NCI-H2196 treated with DMSO at 0.1 percent for 48 hours (cell line): ENCODE measurements at regions not wholly inside any gene's neighbourhood (a gene's known extent, or its start where the extent isn't known, plus 50 kb on each side); places are given as distances from the start of the nearest gene placed in this dataset.

ENCODE experiments used
- DNase-seq: peaks from one replicate; lab custom pipeline; 2025; ENCODE audit not compliant: unreplicated experiment; lab: John Stamatoyannopoulos, UW

DNA sequence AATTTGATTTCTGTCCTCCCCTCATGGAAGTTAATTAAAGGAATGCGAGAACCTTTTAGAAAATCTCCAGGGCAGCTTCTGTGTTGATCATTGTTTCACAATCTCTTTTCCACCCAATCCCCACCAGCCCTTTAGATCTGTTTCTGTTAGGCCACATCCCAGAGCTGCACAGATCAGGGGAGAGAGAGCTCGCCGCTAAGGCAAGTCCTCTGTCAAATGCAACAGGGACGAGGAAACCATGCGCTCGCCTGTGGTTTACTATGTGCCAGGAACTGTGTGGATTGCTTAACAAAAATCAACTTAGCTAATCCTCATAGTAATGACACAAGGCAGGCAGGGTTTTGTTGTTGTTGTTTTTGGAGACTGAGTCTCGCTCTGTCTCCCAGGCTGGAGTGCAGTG, 115.4 kb downstream of the SALL1 start:
- no peak for DNase-seq

DNA sequence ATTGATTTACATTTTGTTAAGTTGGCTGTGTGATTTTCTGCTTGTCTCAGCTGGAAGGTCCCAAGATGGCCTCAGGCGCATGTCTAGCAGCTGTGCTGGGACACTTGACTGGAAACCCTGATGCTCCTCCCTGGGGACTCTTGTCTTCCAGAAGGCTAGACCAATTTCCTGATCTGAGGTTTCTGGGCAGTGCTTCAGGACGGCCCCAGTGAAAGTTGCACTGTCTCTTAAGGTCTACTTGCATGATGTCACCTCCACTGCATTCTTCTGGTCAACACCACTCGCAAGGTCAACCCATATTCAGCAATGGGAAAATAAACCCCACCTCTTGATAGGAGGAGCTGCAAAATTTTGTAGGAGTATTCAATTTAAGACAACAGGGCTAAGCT, 116.0 kb downstream of the SALL1 start:
- no peak for DNase-seq

DNA sequence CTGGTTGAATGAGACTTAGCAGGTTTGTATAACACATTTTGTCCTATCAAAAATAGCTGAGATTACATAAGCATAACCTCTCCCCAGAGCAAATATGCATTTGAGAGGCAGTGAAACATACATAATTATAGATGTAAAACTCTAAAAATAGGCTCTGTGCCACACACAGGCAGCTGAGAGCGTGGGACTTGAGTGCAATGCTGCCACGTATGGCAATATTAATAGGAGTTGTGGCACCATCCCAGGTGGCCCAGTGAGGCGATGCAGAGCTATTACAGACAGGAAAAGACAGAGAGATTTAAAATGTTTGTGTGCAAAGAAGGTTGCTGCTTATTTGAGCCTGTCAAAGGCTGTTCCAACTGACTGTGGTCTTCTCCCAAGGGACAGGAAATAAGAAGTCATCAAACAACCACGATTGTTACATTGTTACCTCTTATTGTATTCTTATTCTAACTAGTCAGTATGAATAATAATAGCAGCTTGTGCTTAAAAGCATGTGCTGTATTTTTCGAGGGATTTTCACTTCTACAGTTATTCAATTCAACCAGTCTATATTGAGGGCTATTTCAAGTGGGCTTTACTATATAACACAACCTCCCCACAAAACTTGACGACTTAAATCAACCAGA, 116.5 kb downstream of the SALL1 start:
- no peak for DNase-seq

DNA sequence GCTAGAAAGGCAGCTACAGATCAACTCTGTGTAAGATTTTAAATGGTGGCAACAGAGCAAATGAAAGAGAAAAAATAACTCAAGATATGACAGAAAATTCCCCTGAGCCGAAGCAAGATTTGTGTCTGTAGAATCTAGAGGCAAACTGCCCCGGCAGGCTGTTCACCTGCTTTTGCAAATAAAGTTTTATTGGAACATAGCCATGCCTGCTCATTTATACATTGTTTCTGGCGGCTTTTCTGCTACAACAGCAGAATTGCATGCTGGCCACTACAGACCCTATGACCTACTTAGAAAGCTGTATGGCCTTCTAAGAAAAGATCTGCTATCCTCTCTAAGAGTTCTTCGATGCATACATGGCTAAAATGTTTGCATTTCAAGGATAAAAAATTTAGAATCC, 119.5 kb downstream of the SALL1 start:
- no peak for DNase-seq

DNA sequence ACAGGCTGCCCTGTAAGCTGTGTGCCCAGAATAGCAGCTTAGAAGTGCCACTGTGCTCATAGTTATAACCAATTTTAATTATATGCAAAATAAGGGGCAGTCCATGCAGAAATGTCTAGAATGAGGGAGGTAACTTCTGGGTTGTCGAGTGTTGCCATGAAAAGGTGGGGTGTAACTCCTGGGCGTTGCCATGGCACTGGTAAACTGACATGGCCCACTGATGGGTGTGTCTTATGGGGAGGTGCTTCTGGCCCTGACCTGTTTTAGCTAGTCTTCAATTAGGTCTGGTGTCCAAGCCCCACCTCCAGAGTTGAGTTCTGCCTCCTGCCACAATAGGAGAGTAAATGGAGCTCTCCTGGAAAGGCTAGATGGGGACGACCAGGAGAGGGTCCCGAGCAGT, 120.6 kb downstream of the SALL1 start:
- DNase-seq = no peak

DNA sequence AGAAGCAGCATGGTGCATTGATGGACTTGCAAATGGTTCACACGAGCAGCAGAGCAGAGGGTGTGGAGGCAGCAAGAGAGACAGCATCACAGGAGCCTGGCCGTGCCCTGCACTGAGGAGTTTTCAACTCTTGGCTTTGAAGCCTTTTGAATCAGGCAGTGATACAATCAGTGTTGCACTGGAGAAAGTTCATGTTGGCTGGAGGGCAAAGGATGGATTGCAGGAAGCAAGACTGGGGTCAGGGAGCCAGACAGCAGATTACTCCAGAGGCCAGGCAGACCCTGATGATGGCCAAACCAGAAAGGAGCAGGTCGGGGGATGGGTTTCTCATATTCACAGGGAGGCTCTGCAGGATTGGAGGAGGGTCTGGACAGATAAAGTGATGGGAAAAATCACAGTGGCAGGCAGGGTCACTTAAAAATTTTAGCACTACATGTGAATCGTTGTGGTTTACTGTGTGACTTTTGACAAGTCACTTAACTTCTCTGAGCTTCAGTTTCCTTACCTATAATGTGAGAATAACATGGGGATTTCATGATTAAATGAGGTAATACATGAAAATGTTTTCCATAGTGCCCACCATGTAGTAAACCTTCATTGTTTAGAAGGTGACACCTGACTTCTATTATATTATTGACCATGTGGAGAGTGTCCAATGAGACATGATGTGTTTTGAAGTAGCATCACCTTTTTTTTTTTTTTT, 125.3 kb downstream of the SALL1 start:
- no peak for DNase-seq

DNA sequence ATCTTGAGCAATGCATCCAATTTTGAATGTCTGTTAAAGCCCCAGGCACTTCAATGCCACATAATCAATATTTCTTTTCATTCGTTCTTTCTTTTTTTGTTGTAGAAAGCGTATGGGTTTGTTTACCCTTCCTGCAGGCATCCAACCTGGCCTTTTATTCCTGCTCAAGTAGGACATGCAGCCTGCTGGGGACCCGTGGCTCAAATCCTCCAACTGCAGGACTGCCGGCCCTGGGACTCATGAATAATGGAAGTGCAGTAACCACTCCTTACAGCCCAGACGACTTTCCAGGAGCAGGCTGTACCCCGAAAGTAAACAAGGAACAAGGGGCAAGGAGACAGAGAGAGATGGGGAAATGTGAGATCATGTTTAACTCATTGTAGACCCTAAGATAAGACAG, 126.4 kb downstream of the SALL1 start:
- no peak for DNase-seq

DNA sequence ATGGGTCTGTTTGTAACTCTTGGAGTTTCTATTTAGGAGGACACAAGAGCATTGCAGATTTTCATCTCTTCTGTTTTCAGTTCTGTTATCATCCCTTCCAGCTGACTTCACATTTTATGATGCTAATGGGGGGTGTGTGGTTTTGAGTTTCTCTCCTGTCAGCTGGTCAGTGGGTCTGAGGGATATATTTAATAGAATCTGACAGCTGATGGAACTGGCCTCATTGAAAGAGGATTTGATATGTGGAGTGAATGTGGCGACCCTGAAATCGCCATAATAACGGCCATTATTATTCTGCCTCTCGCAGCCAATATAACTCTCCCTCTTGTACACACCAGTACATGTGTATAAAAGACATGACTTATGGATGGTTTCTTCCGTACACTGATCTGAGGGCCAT, 128.1 kb downstream of the SALL1 start:
- DNase-seq = no peak

DNA sequence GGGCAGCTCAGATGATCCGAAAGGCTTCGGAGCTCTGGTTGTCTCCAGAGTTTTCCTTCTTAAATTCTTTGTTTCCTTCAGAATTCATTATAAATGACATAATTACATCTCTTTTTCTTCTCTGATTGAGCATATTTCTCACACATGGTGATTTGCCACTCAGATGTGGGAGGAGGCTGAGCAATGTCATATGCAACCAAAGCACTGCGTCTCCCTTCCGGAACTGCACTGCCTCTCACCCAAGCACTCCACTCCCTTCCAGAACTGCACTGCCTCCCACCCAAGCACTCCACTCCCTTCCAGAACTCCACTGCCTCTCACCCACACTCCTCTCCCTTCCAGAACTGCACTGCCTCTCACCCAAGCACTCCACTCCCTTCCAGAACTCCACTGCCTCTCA, 131.5 kb downstream of the SALL1 start:
- no peak for DNase-seq

DNA sequence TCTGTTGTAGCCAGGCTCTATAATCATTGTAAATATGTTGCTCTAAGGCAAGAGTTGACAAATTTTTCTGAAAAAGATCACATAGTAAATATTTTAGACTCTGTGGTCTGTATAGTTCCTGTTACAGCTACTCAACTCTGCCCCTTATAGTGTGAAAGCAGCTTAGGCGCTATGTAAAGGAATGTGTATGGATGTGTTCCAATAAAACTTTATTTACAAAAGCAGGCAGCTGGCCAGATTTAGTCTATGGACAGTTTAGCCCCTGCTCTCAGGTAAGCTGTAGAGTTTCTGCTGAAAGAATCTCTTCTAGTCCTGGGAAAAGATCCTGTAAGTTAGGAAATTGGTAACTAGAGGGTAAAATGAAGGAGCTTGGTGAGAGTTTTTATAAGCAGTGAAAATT, 133.1 kb downstream of the SALL1 start:
- no peak for DNase-seq

DNA sequence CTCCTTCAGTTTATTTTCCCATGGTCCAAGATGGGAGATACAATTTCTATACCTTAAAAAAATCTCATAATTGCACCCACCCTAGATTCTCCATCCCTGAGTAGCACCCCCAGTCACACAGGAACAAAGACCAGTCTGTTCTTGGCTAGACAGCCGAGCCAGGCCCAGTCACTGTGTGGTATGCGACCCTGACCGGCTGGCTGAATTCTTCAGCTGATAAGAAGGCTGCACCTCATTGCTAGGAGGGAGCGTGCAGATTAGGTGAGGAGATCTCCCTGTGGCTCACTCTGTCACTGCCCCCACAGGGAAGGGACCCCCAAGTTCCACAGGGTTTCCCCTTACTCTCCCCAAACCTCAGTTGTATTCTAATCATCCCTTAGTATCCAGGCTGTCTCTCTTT, 138.7 kb downstream of the SALL1 start:
- no peak for DNase-seq

DNA sequence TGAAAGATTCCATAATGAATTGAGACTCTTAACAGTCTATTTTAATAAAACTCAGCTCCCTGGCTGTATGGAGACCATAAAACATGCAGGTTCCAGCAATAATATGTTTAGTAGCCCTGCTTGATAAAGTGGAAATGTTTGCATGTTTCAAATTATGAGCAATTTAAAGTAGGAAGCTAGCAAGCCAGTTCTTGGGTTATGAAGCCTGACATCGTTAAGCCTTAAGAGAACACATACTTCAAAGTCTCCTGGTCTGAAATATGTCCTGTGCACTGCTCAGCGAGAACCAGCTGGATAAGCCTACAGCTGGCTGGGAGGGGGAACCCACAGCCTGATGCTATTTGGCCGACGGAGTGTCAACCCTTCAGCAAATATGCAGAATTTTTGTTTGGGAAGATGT, 140.3 kb downstream of the SALL1 start:
- DNase-seq = no peak

DNA sequence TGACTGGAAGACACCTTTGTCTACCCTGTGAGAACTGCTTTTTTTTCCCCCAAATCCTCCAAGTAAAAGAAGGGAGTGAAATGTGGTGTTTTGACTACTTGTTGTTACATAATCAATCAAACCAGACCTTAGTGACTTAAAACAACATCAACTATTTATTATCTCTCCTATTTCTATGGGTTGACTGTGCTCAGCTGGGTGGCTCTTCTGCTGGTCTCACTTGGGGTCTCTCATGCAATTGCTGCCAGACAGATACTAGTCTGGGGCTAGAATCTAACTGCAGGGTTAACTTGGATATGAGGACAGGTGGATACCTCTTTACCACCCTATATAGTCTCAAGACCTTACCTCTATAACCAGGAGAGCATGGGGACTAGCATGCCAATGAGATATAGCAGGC, 141.3 kb downstream of the SALL1 start:
- no peak for DNase-seq

DNA sequence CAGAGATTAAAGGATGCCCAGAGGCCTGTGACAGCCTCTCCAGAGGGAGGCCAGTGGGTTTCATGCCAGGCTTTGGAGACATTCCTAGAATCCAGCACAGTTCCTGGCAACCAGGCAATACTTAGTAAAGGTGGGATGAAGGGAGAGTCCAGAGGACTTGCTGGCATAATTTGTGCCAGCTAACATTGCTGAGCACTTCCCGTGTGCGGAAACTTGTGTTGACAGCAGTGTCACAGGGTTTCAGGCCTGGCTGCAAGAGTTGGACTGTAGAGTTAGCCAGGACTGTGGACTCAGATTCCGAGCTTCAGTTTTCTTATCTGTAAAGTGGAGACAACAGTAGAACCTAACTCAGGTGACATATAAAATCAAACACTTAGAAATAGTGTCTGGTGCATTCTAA, 141.7 kb downstream of the SALL1 start:
- DNase-seq = no peak

DNA sequence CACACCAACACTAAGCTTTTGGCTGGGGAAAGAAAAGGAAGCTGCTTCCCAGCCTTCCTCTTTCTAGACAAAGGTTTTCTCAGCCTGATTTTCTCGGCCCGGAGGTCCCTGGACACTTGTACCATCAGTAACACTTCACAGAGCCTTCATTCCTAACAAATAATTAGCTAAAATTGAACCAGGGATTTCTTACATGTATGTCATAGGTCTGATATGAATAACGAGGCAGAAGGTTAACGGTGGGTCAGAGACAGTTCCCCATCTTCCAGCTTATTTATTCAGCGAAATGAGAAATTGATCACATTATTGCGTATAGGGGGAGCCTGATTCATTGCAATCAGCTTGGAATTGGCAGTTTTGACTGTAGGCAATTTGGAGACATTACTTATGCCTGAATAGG, 142.5 kb downstream of the SALL1 start:
- no peak for DNase-seq

DNA sequence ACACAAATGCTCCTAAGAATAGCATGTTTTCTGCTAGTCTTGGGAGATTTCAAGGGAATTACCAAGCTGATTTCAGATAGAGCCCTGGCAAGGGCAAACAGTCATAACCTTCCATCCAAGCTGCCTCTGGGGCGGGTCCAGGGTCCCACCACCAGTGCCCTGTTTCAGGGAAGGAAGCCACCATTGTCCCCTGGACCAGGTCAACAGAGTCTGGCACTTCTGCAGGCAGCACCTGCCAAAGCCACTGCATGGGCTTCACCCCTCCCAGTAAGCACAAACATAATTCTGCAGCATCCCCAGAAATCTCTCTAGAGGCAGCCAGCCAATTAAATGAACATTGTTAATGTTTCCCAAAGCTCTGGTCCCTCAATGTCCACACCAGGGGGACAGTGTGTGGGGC, 143.0 kb downstream of the SALL1 start:
- no peak for DNase-seq

DNA sequence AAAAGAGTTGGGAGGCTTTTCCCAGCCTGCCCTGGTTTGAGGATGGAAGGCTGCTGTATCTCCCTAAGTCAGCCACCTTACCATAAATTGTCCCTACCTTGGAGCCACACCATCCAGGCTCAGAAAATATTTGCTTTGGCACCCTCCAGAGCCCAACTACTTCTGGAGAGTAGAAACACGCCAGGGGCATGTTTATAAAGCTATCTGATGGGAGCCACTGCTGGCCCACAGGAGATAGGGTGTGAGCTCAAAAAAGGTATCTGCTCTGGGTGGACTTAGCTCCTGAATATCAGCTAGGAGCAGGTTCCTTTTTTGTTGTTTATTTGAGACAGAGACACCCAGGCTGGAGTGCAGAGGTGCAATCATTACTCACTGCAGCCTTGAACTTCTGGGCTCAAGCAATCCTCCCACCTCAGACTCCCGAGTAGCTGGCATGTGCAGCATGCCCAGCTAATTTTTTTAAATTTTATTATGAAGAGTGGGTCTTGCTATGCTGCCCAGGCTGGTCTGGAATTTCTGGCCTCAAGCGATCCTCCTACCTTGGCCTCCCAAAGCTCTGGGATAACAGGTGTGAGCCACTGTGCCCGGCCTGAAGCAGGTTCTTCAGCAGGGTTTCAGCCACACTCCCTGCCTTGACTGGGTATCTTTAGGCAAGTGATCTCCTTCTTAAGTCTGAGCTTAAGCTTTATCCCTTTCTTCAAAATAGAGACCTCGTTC, 147.1 kb downstream of the SALL1 start:
- DNase-seq = no peak

DNA sequence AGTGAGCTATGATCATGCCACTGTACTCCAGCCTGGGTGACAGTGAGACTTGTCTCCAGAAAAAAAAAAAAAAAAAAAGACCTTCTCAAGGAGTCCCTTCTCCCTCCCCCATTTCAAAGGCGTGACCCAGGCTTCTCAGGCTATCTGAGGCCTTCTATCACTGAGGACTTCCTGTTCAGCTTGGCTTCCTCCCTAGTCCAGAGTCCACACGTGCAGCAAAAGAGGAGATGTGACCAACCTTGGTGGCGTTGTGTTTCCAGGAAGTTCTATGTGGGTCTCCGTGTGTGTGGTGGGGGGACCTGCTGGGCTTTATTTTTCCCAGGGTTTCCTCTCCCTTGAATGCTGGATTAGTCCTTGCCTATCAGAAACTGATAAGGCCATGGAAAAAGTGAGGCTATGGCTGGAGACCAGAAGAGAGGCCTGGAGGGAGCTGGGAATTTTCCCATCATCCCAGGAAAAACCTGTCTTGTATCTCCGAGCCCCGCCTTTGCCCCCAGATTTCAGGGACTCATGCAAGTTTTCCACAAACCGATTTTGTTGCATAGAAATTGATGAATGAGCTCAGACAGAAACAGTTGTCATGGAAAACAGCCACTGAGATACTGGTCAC, 148.1 kb downstream of the SALL1 start:
- no peak for DNase-seq

DNA sequence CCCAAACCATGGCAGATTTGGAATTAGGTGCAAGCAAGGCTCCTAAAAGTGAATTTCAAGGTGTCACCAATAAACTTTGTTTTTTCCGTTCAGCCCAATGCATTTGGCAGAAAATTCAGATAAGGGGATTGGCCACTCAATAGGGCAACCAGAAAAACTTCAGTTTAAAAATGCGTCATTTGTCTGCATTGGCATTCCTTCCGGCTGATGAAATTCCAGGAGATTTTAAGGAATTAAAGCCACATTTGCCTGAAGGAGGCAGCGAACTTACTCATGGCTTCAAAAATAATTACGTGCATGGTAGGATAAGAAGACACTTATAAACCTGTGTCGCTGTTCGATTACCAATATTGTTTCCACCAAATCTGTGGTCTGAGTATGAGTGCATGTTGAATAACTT, 151.9 kb downstream of the SALL1 start:
- no peak for DNase-seq

DNA sequence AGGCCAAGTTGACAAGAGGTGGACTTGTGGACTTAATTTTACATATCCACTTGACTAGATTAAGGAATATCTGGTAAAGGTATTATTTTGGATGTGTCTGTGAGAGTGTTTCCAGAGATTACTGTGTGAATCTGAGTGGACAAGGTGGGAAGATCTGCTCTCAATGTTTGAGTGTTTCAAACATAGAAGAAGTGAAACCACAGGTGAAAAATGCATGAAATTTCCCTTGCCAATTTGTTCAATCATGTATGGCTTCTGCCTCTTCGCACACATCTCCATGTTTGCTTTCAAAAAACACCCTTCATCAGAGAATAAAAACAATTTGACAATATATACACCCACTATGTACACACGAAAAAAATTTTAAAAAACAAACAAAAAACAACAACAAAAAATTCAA, 152.7 kb downstream of the SALL1 start:
- DNase-seq = no peak

DNA sequence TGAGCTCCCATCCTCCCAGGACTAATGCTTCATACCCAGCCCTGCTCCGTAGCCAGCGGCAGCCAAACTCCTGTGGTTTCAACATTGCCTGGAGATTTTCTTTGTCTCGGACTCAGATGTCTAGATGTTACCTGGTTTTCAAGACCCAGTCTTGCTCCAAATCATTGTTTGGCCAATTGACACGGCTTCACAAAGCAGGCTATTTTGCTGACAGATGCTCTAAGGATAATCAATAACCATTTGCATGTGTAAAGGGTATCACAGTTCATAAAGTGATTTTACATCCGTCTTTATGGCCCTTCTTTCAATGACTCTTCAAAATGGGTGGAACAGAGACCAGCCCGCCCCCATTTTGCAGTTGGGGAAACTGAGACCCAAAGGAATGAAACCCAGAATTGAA, 153.4 kb downstream of the SALL1 start:
- DNase-seq = no peak

DNA sequence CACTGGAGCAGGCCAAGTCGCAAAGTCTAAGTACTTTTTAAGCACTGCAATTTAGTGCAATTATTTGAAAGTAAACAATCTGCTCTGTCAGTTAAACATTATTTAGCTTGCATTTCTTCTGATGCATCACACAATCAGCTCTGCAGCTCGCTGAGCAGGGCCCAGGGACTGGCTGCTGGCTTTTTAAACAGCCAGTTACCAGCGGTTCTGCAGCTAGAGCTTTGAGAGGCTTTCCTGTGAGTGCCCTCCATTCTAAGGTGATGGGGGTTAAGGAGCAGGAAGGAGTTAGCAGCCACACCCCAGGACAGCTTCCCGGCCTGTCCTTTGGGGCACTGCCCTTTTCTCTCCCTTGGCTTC, 154.3 kb downstream of the SALL1 start:
- DNase-seq = no peak
